ENCODE measurements at regions not wholly inside any gene's neighbourhood (a gene's known extent, or its start where the extent isn't known, plus 50 kb on each side); places are given as distances from the start of the nearest gene placed in this dataset.
"Not testable (repeated sequence)": the region's sequence is repeated elsewhere in the genome, so short reads cannot be mapped to it uniquely, and the experiment has no call there.

DNA sequence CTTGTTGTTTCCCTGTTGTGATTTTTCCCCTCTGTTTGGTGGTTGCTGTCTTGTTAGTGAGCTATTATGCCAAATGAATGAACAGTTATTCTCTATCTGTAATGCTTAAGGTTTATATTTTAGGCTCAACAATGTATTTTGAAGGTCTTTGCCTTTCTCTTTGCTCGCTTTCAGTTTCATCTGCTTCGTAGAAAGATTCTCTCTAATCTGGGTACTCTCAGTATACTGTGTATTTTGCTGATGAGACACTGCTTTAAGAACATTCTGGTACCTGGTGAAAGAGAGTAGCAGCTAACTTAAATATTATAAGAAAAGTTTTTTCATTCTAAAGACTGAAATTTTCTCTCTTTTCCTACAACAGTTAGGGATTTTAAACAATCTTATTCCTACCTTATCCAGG is 1274.7 kb upstream of the PABPC4L start:
- Histone ChIP-seq H2AFZ (ENCODE audit: low read depth) (peak overlapping the region; percentile 92), H3K27ac (peak overlapping the region; percentile 79), H3K4me1 (ENCODE audit: low read depth, poor library complexity, severe bottlenecking) (peaks cover 17% of the 10 kb centered on the region), H3K4me3 (IDR thresholded peaks at IDR 0.05; ENCODE audit: insufficient read depth, low read depth, low read length) (no peak overlapping the region), H3K36me3 (ENCODE audit: insufficient read depth) (no peaks in the 10 kb centered on the region), H3K79me2 (ENCODE audit: insufficient read depth, low read depth) (no peaks in the 10 kb centered on the region), H3K27me3 (ENCODE audit: insufficient read depth, low read depth) (no peaks in the 10 kb centered on the region), H3K4me2 (peak overlapping the region; percentile 89), H4K20me1 (ENCODE audit: insufficient read depth) (no peaks in the 10 kb centered on the region), H3K9ac (peak overlapping the region; percentile 59; the same call in 1 of the 2 replicates)
- TF ChIP-seq, protein P1, sequence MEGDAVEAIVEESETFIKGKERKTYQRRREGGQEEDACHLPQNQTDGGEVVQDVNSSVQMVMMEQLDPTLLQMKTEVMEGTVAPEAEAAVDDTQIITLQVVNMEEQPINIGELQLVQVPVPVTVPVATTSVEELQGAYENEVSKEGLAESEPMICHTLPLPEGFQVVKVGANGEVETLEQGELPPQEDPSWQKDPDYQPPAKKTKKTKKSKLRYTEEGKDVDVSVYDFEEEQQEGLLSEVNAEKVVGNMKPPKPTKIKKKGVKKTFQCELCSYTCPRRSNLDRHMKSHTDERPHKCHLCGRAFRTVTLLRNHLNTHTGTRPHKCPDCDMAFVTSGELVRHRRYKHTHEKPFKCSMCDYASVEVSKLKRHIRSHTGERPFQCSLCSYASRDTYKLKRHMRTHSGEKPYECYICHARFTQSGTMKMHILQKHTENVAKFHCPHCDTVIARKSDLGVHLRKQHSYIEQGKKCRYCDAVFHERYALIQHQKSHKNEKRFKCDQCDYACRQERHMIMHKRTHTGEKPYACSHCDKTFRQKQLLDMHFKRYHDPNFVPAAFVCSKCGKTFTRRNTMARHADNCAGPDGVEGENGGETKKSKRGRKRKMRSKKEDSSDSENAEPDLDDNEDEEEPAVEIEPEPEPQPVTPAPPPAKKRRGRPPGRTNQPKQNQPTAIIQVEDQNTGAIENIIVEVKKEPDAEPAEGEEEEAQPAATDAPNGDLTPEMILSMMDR (conservative IDR thresholded peaks at IDR 0.05; ENCODE audit: low read depth, low read length), result no peak

DNA sequence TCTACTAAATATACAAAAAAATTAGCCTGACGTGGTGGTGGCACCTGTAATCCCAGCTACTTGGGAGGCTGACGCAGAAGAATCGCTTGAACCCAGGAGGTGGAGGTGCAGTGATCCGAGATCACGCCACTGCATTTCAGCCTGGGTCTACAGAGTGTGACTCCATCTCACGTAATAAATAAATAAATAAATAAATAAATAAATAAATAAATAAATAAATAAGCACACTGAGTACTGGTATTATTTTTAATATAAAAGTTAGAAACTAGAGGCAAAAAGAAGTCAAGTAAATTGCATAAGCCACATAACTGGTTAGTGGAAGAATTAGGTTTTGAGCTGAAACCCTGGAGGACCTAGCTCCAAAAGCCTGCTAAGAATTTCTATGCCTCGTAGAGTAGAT is 1262.7 kb upstream of the PABPC4L start:
- no peak overlapping the region for H3K4me2 ChIP-seq
- no peaks in the 10 kb centered on the region for H3K79me2 ChIP-seq (ENCODE audit: insufficient read depth, low read depth)
- TF ChIP-seq, protein P1 (conservative IDR thresholded peaks at IDR 0.05; ENCODE audit: low read depth, low read length), result no peak
- no peak overlapping the region for H2AFZ ChIP-seq (ENCODE audit: low read depth)
- H3K36me3 ChIP-seq (ENCODE audit: insufficient read depth), result no peaks in the 10 kb centered on the region
- H4K20me1 ChIP-seq (ENCODE audit: insufficient read depth), result no peaks in the 10 kb centered on the region
- H3K9ac ChIP-seq, result no peak overlapping the region
- H3K4me1 ChIP-seq (ENCODE audit: low read depth, poor library complexity, severe bottlenecking), result no peaks in the 10 kb centered on the region
- no peak overlapping the region for H3K27ac ChIP-seq
- H3K4me3 ChIP-seq (IDR thresholded peaks at IDR 0.05; ENCODE audit: insufficient read depth, low read depth, low read length), result no peak overlapping the region
- no peaks in the 10 kb centered on the region for H3K27me3 ChIP-seq (ENCODE audit: insufficient read depth, low read depth)

DNA sequence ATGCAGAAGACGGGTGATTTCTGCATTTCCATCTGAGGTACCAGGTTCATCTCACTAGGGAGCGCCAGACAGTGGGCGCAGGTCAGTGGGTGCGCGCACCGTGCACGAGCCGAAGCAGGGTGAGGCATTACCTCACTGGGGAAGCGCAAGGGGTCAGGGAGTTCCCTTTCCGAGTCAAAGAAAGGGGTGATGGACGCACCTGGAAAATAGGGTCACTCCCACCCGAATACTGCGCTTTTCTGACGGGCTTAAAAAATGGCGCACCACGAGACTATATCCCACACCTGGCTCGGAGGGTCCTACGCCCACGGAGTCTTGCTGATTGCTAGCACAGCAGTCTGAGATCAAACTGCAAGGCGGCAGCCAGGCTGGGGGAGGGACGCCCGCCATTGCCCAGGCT is 1246.0 kb upstream of the PABPC4L start:
- H4K20me1 ChIP-seq (ENCODE audit: insufficient read depth), result not testable (repeated sequence)

DNA sequence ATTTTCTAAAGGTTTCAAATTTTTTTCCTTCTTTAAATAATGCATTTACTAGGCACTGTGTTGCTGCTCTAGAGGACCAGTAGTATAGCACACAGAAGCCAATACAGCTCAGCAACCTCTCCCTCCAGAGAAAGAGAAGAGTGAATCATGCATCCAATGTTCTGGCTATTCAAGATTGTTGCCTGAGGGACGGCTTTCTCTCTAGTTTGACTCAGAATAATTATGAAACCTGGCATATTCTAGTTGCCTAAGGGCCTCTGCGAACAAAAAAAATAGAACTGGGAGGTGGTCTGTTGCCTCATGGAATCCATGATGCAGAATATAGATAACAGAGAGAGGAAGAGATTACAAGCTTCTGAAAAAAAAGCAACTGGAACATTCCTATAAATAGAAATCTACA is 1233.3 kb upstream of the PABPC4L start:
- Histone ChIP-seq H3K4me3 (IDR thresholded peaks at IDR 0.05; ENCODE audit: insufficient read depth, low read depth, low read length) (no peak overlapping the region), H2AFZ (ENCODE audit: low read depth) (no peak overlapping the region), H4K20me1 (ENCODE audit: insufficient read depth) (no peaks in the 10 kb centered on the region), H3K27ac (no peak overlapping the region), H3K79me2 (ENCODE audit: insufficient read depth, low read depth) (no peaks in the 10 kb centered on the region), H3K4me2 (no peak overlapping the region), H3K9ac (no peak overlapping the region), H3K27me3 (ENCODE audit: insufficient read depth, low read depth) (no peaks in the 10 kb centered on the region), H3K36me3 (ENCODE audit: insufficient read depth) (no peaks in the 10 kb centered on the region), H3K4me1 (ENCODE audit: low read depth, poor library complexity, severe bottlenecking) (no peaks in the 10 kb centered on the region)
- TF ChIP-seq, protein P1 (conservative IDR thresholded peaks at IDR 0.05; ENCODE audit: low read depth, low read length), result no peak

More for the DNA sequence above, 1246.0 kb upstream of the PABPC4L start:
- not testable (repeated sequence) for H3K4me2 ChIP-seq; H3K9ac ChIP-seq; H3K27ac ChIP-seq; H3K27me3 ChIP-seq (ENCODE audit: insufficient read depth, low read depth); H3K79me2 ChIP-seq (ENCODE audit: insufficient read depth, low read depth); H2AFZ ChIP-seq (ENCODE audit: low read depth); H3K4me1 ChIP-seq (ENCODE audit: low read depth, poor library complexity, severe bottlenecking); H3K36me3 ChIP-seq (ENCODE audit: insufficient read depth); H3K4me3 ChIP-seq (IDR thresholded peaks at IDR 0.05; ENCODE audit: insufficient read depth, low read depth, low read length)

DNA sequence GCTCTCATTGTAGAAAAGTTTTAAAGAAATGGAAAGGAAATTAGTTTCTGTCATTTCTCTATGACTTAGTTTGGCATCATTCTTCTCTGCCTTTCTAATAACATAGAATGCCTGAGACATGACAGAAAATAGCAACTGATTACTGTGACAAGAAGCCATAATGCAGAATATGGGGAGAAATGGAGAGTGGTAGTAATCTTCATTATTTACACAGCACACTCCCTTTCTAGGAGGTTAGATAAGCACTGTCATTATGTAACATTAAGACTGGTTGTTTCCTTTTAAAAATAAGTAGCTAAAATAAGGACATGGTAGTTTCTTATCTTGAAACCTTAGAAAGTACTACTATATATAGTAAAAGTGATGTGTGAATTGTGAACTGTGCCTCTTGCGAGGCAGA is 1227.9 kb upstream of the PABPC4L start:
- H3K27ac ChIP-seq, result no peak overlapping the region

More for the DNA sequence above, 1227.9 kb upstream of the PABPC4L start:
- Histone ChIP-seq H4K20me1 (ENCODE audit: insufficient read depth) (no peaks in the 10 kb centered on the region), H3K9ac (no peak overlapping the region), H3K4me3 (IDR thresholded peaks at IDR 0.05; ENCODE audit: insufficient read depth, low read depth, low read length) (no peak overlapping the region), H3K27me3 (ENCODE audit: insufficient read depth, low read depth) (no peaks in the 10 kb centered on the region), H3K79me2 (ENCODE audit: insufficient read depth, low read depth) (no peaks in the 10 kb centered on the region), H3K4me2 (no peak overlapping the region), H3K36me3 (ENCODE audit: insufficient read depth) (no peaks in the 10 kb centered on the region), H3K4me1 (ENCODE audit: low read depth, poor library complexity, severe bottlenecking) (no peaks in the 10 kb centered on the region), H2AFZ (ENCODE audit: low read depth) (no peak overlapping the region)
- TF ChIP-seq, protein P1 (conservative IDR thresholded peaks at IDR 0.05; ENCODE audit: low read depth, low read length), result no peak
